Panc1 (cell line): ENCODE measurements at regions not wholly inside any gene's neighbourhood (a gene's known extent, or its start where the extent isn't known, plus 50 kb on each side); places are given as distances from the start of the nearest gene placed in this dataset.

ENCODE experiments used
- CTCF ChIP-seq: fragments of 450-650 bp; IDR thresholded peaks from 2 replicates; pipeline ENCODE4 v1.5.1; 2017; ENCODE audit warnings: mild to moderate bottlenecking
- POLR2AphosphoS5 ChIP-seq: IDR thresholded peaks from 2 replicates; pipeline ENCODE4 v1.6.1; 2012; ENCODE audit warnings: mild to moderate bottlenecking, low read depth, low read length, moderate library complexity
- SIN3A ChIP-seq: IDR thresholded peaks from 2 replicates; pipeline ENCODE4 v1.6.1; 2012; ENCODE audit warnings: low read depth, mild to moderate bottlenecking, low read length, moderate library complexity, borderline replicate concordance; ENCODE audit not compliant: insufficient read depth
- TF ChIP-seq, protein P1 (sequence below), 2 experiments: IDR thresholded peaks; 2 replicates each; pipeline ENCODE4 v1.6.1; 2011 to 2012; ENCODE audit warnings: low read depth in 2 of 2, control low read depth in 1 of 2, low read length in 1 of 2, mild to moderate bottlenecking in 1 of 2, moderate library complexity in 1 of 2; ENCODE audit not compliant: insufficient read depth in 1 of 2

DNA sequence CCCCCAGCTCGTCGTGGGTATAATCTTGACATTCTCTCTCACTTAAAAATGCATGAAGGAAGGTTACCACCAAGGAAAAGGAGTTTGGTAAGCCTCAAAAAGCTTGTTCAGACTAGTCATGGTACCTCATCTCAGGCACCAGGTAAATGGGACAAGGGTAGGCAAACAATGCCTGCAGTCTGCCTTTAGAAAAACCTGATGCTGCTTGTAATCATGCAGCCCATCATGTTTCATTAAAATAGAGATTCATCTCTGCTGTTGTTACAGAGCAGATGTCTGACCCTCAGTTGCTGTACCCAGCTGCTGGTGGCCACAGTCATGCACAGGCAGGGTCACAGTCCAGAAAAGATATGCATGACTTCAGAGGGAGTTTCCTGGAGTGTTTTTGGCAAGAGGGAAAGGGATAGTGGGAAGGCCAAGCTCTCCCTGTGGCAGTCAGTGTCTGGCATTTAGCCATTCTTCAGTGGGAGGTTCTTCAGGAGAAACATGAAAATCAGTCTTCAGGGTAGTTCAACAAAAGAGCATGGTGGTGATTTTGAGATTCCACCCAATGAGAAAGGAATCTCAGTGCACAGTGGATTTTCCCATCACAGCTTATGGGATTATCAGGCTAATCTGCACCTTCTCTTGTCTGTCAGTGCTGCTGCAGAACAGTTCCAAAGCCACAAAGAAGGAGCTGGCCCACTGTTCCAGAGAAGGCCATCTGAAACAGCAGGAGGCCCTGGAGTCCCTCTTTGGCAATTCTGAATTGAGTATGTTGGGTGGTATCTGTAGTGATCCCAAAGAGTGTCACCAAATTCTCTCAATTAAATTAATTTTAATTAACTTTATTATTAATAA is 202.7 kb upstream of the FRMD6 start:
- no peak for TF ChIP-seq CTCF
- TF ChIP-seq, protein P1, sequence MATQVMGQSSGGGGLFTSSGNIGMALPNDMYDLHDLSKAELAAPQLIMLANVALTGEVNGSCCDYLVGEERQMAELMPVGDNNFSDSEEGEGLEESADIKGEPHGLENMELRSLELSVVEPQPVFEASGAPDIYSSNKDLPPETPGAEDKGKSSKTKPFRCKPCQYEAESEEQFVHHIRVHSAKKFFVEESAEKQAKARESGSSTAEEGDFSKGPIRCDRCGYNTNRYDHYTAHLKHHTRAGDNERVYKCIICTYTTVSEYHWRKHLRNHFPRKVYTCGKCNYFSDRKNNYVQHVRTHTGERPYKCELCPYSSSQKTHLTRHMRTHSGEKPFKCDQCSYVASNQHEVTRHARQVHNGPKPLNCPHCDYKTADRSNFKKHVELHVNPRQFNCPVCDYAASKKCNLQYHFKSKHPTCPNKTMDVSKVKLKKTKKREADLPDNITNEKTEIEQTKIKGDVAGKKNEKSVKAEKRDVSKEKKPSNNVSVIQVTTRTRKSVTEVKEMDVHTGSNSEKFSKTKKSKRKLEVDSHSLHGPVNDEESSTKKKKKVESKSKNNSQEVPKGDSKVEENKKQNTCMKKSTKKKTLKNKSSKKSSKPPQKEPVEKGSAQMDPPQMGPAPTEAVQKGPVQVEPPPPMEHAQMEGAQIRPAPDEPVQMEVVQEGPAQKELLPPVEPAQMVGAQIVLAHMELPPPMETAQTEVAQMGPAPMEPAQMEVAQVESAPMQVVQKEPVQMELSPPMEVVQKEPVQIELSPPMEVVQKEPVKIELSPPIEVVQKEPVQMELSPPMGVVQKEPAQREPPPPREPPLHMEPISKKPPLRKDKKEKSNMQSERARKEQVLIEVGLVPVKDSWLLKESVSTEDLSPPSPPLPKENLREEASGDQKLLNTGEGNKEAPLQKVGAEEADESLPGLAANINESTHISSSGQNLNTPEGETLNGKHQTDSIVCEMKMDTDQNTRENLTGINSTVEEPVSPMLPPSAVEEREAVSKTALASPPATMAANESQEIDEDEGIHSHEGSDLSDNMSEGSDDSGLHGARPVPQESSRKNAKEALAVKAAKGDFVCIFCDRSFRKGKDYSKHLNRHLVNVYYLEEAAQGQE (IDR thresholded peaks at IDR 0.05; ENCODE audit: insufficient read depth in 1 of 2, low read depth in 2 of 2, low read length in 1 of 2): no peak
- no peak for TF ChIP-seq POLR2AphosphoS5
- no peak for TF ChIP-seq SIN3A
